OCI-LY3 (cell line): ENCODE measurements at regions not wholly inside any gene's neighbourhood (a gene's known extent, or its start where the extent isn't known, plus 50 kb on each side); places are given as distances from the start of the nearest gene placed in this dataset.

Experiments
- CTCF ChIP-seq: fragments of 200-600, 300-600 bp; sonication (generic); IDR thresholded peaks from 2 replicates; pipeline ENCODE4 v1.5.1; 2014; ENCODE audit warnings: antibody characterized with exemption, low read length, low read depth
- EZH2phosphoT487 ChIP-seq: fragments of 200-600 bp; shearing (Covaris generic); IDR thresholded peaks from 2 replicates; pipeline ENCODE4 v1.6.1; 2018; ENCODE audit warnings: antibody characterized with exemption, mixed run types, low read depth

- TF ChIP-seq CTCF, result no peak
- TF ChIP-seq EZH2phosphoT487, result no peak
These were observed 480.9 kb upstream of the WWC1 start for GRCh38 chr5:167810573-167810972.
